8988T (cell line): ENCODE measurements at regions not wholly inside any gene's neighbourhood (a gene's known extent, or its start where the extent isn't known, plus 50 kb on each side); places are given as distances from the start of the nearest gene placed in this dataset.

ENCODE experiments used
- DNase-seq: peaks from one replicate; pipeline ENCODE4 v3.0.0; 2011

DNA sequence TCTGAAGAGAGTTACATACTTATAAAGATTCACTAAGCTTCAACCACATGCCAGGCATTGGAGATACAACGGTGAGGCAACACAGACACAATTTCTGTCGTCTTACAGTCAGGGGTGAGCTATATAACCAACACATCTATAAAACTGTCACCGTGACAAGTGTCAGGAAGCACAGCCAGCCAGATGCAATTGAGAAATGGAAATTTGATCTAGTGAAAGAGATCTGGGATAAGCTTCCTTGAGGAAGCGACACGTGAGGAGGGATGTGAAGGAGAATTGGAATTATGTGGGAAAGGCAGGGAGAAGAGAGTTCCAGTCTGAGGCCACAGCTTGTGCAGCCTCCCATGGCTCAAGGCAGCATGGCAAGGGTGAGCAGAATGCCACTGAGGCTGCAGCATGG lies 50.9 kb upstream of the ZNF354B start:
- DNase-seq = no peak

DNA sequence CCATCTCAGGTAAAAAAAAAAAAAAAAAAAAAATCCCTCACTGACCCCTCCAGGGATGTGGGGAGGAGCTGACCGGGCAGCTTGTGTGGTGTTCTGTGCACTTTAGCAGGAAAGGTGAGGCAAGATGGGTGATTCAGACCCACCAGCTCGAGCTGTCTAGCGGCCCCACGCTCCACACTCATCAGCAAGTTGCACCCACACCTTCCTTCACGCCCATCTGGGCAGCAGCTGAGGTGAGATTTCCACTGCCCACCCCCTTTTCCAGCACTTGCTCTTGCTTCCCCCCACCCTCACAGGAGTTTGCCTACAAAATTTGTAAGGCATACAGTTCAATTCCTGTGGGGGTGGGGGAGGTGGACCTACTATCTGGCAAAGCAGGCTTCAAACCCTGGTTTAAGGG lies 58.7 kb upstream of the ZNF354B start:
- DNase-seq = no peak

DNA sequence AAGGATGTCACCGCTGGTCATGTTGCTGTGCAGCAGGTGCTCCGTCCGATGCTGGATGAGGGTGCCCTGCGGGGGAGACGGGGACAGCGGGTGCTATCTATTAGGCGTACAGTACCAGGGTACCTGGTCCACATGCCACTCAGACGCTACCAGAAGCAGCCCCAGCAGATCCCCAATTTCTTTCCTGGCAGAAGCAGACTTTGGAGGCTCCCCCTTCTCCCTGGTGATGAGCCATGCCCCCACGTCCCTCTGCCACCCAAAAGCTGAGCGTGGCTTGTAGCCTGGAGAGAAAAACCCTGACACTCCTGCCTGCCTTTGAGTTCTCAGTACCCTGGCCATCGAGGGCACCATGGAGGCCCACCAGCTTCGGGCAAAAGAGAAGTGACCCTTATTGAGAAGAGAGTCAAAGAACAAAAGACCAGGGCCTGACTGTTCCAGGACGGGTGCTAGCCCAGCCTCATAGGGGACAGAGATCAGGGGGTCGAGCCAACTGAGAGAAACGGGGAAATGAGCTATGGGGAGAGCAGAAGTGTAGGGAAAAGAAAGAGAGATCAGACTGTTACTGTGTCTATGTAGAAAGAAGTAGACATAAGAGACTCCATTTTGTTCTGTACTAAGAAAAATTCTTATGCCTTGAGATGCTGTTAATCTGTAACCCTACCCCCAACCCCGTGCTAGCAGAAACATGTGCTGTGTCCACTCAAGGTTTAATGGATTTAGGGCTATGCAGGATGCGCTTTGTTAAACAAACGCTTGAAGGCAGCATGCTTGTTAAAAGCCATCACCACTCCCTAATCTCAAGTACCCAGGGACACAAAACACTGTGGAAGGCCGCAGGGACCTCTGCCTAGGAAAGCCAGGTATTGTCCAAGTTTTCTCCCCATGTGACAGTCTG lies 62.0 kb upstream of the ZNF354B start:
- DNase-seq = no peak

DNA sequence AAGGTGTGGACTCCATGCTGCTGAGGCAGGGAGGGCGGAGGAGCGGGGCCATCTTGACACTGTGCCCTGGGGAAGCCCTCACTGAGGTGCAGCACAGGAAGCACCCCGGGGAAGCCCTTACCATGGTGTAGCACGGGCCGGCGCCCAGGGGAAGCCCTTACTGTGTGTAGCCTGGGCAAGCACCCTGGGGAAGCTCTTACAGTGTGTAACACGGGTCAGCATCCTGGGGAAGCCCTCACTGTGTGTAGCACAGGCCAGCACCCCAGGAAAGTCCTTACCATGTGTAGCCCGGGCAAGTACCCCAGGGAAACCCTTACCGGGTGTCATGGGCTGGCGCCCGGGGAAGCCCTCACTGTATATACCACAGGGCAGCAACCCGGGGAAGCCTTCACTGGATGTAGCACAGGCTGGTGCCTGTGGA lies 62.6 kb upstream of the ZNF354B start:
- DNase-seq = no peak

DNA sequence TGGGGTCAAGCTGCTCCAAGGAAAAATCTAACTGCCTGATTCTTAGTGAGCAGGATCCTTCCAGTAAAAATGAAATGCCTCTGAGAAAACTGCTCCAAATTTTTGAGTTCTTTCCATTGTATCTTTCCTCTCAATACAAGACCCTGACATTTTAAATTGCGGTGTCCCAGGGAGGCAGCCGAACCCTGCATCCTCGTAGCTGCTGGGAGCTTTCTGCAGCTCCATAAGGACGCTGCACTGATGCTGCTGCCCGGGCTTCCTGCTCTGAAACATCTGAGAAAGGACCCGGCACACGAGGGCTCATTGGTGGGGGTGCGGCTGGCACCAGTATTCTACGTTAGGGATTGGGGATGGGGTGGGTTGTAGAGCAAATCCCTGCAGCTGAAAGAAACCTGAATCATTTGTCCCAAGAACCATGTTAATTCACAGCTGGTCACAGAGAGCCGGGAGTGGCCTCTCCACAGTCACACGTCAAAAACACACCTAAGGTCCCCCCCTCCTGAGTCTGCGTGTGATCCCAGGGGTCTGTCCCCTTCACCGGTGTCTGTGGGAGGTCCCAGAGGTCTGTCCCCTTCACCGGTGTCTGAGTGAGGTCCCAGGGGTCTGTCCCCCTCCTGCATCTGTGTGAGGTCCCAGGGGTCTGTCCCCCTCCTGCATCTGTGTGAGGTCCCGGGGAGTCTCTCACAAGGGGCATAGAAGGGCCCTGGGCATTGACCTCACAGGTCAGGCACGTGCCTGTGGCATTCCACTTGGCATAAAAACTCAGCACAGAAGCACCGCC lies 63.4 kb upstream of the ZNF354B start:
- no peak for DNase-seq

DNA sequence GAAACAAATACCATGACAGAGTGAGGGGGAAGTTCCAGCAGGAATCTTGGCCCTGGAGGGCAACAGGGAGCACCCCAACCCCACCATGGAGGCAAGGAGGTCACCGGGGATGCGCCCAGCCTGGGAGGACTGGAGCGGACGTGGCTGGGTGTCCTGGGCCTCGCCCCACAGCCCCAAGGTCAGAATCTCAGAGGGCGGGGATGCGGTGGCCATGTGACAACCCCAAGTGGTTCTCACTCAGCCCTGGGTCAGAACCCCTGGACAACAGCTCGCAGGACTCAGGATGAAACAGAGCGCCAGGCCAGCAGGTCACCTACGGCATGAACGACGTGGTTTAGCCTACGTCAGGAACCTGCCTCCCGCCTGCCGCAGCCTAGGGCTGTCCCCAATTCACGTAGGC lies 64.0 kb upstream of the ZNF354A start:
- no peak for DNase-seq

DNA sequence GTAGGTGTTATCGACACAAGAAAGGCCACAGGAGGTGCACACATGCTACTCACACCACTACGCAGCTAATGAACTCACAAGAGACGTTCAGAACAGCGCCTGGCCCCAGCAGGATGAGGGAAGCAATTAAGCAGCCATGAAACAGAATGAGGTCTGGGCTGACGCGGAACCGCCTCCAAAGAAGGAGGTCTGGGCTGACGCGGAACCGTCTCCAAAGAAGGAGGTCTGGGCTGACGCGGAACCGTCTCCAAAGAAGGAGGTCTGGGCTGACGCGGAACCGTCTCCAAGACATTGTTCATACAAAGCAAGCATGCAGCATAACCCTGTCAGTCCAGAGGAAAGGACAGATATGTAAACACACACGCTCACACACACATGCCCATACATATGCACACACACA lies 63.2 kb upstream of the ZNF354A start:
- DNase-seq = no peak

DNA sequence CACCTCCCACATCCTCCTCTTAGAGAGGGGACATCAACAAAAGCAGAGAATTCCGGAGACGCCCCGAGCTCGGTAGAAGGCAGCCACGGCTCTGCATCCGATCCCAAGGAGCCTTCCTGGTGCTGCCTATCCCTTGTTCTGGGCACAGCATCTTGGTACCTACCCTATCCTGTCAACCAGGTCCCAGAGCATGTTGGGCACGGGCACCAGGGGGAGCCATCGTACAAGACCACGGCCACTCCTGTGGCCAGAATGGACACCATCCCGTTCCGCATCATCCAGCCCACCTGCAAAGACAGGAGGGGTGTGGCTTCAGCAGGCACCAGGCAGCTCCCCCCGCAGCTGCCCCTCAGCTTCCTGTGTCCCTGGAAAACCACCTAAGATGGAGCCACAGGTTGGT lies 62.7 kb upstream of the ZNF354A start:
- peak; percentile 55 for DNase-seq

DNA sequence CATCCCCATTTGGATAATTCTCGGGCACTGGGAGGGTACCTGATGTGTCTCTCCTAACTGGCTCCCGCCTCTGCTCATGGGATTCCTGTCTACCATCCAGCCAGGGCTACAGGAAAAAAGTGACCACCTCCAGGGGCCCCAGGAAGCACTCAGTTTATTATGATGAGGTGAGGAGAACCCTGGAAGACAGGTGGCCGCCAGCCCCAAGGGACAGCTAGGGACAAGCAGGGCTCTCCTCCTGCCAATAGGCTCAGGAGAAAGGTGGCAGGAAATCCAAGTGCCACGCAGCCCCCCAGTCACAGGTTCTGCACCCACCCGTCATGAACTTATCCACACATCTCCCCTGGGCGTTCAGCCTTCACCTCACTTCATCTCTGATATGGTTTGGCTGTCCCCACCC lies 61.5 kb upstream of the ZNF354A start:
- DNase-seq = no peak

DNA sequence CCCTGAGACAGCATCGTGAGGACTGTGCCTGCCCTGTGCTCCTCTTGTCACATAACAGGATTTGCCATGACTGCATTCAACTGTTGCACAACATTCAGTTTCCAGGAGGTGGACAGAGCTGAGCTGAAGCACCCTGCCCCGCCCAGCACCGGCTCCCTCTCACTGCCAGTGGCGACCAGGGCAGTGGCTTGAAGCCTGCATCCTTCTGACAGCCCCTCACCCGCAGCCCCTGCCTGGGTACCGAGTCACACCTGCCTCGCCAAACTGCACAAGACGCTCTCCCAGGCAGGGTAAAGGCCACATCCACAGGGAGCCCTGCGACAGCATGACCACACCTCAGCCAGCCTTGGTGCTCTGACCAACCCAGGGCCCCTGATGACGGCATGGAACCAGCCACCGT lies 59.9 kb upstream of the ZNF354A start:
- DNase-seq = no peak

DNA sequence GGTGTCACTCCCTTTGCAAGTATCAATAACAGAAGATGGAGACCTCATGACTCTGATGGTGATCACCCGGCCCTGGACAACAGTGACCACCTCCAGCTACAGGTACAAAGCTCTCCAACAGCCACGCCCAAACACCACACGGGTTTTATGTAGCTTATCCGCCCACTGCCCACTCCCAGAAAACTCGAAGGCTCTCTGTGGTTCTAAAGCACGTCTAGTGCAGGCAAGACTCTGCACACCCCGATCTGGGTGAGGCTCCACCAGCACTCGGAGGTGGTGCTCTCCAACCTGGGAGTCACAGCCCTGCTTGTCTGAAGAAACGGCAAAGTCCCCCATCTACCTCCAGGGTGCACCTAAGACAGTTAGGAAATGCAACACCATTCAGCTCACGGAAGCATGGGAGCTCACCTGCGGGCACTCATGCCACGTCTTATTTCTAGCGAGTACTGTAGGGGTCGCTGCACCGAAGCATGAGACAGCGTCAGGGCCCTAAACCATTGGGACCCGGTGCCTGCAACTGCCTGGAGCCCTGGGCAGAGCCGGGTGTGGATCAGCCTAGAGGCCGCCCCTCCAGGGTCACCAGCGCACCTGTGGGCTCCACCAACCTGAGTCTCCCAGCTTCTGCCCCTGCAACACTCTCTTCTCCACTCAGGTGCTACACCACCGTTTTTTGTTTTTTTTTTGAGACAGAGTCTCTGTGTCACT lies 58.1 kb upstream of the ZNF354A start:
- no peak for DNase-seq

DNA sequence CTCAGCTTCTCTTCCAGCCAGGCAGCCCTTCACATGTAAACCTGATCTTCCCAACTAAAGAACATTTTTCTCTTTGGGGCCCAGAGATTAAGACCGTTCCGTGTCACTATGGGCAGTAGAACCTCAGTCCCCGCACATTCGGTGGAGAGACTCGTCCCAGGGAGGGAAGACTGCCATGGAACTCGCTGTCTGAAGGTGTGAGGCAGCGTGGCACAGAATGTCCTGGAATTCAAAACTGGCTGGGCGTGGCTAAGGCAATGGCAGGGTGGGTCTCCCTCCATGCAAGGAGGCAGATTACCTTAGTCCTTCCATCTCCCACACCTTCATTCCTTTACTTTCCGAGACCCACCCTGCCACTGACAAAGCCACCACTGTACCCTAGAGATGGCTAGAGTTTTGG lies 57.4 kb upstream of the ZNF354A start:
- DNase-seq = no peak

DNA sequence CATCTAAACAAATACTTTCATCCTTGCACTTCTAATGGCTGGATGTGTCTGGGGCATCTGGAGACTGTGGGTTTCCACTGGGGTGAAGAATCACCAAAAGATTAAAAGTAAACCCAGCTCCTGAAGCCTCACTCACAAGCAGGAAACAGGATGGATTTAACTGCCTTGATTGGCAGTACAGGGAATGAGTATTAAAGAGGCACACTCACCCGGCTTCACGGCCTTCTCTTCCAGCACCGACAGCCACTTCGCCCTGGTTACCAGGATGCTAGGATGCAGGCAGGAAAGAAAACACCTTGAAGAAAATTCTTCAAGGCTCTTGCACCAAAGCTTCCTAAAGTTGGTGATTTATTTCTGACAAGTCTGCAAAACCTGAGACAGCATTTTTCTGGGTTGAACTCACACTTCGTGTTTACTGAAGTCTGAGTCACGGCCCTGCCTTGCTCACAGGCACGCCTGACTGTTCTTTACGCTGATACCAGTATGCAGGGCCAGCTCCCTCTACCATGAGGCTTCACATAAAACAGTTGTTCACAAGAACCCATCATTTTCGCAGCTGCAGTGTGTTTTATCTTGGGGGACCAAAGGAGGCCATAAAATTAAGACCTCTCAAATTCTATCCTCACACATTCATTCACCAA lies 56.5 kb upstream of the ZNF354A start:
- peak; percentile 84 for DNase-seq

DNA sequence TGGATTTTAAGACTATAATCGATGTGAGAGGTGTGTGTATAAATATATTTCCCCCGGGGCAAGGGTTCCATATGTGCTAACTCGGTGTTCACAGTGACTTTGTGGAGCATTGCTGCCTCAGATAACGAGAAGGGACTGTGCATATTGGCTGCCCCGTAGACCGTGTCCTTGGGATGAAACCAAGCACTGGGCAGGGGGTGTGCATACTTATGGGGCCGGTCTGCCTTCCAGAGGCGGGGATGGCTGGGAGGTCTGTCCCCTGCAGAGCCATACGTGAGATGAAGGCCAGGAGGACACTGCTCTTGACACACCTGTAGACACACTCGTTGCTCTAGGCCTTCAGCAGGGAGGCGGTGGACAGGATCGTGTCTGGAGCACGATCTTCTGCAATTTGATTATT lies 56.0 kb upstream of the ZNF354A start:
- no peak for DNase-seq

DNA sequence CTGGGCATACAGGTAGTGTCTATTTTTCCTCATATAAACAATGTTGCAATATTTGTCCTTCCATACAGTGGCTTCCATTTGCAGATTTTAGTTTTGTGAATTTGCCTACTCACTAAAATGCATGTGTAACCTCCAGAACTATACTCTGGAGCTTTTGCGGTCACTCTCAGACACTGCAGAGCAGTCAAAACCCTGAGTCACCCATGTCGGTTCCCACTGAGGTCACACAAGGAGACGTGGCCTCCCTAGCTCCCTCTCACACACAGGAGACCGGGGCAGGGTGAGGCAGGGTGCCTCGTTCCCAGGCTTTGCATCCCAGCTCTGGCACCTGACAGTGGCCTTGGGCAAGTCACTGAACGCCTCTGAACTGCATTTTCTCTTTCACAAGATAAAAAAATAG lies 55.5 kb upstream of the ZNF354A start:
- DNase-seq = peak; percentile 45

DNA sequence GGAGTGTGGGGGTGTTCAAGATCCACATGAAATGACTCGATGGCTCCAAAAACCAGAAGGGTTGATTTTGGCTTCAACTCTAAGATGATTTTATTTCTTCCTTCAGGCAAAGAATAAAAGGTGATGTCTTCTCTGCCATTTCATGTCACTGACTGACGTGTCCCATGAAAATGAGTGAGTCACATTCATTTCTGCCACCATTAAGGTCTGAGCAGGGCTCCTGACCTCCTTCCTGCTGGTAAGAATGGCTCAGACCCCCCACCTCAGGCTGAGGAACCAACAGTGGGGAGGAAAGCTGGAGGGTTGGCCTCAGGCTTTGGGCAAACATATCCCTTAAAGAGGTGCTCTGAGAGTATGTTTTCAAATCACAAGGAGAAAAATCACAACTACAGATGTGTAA lies 53.9 kb upstream of the ZNF354A start:
- DNase-seq = no peak

DNA sequence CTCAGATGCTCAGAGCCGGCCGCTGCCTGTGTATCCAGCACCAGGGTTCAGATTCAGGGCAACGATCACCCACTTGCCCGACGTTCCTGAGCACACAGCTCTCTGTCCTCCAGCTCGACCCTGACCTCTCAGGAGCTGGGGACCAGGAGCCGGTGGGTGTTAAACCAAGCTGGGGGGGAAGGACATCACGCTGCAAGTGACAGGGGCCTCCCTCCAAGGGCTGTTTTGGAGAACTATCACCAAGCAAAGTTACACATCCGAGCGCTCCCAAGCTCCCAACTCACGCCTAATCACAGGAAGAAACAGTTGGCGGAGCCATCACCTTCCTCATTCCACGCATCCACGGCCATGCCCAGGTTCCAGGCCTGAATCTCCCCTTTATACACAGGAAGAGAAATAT lies 51.5 kb upstream of the ZNF354A start:
- no peak for DNase-seq

DNA sequence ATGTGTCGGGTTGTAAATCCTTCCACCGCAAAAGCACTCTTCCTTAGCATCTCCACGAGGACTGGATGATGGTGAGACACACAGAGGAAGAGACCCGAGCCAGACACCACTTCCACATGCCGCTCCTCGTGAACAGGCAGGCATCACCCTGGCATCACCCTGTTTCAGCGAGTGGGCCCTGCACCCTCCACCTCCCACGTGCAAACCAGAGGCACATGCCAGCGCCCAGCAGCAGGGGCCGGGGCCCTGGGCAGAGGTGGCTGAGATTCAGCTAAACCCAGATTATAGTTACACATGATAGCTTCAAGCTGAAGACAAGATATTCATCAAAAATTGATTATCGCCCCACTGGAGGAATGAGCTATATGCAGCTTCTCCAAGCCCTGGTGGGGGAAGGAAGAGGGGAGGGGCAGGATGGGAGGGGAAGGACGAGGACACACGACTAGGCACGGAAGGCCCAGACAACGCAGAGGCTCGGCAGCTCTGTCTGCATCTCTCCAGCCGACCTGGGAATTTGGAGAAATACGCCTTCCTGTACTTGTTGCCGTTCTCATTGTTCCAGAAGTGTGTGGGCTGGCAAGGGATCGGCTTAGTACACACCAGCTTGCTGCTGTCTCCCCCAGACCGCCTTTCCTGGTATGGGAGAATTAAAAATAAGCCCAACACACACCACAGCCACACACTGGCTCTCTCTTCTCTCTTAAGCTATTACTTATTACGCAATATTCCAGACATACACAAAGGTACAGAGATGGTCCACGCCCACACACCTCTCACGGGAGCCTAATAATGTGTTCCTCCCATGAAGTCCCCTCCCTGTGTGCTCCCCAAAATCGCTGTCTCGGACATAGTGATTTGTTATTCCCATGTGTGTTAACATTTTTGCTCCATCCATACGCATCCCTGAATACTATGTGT lies 50.4 kb upstream of the ZNF354A start:
- no peak for DNase-seq
